ENCODE measurements at regions not wholly inside any gene's neighbourhood (a gene's known extent, or its start where the extent isn't known, plus 50 kb on each side); places are given as distances from the start of the nearest gene placed in this dataset.

- no TSS peak for BruUV-seq (replicated peaks)
Observed at GRCh38 chr3:22728406-22728805, 474.7 kb upstream of the UBE2E2 start.

More at GRCh38 chr3:22728406-22728805, 474.7 kb upstream of the UBE2E2 start:
- TF ChIP-seq MYC (IDR thresholded peaks at IDR 0.05; ENCODE audit: low read depth, low read length) (no peak), GATA2 (IDR thresholded peaks at IDR 0.05; ENCODE audit: insufficient read depth, insufficient read length, low read depth, low read length) (no peak), EZH2 (IDR thresholded peaks at IDR 0.05; ENCODE audit: borderline replicate concordance, low read depth, low read length, severe bottlenecking) (no peak), POLR2AphosphoS5 (IDR thresholded peaks at IDR 0.05; ENCODE audit: insufficient read depth, low read depth, low read length) (no peak), JUN (IDR thresholded peaks at IDR 0.05; ENCODE audit: borderline replicate concordance, insufficient read depth, insufficient read length, low read depth) (no peak), CTCF (IDR thresholded peaks at IDR 0.05; ENCODE audit: extremely low read depth in 1 of 2, insufficient read depth in 1 of 2, low read depth in 1 of 2, low read length in 2 of 2) (no peak), POLR2A (IDR thresholded peaks at IDR 0.05; ENCODE audit: low read depth, low read length) (no peak)
- Histone ChIP-seq H3K79me2 (ENCODE audit: control insufficient read depth, insufficient read depth, low read length) (no peaks in the 10 kb centered on the region), H4K20me1 (replicated peaks; ENCODE audit: control insufficient read depth, extremely low read depth, insufficient read depth, low read length) (no peaks in the 10 kb centered on the region), H3K4me3 (replicated peaks in 1 of 3; ENCODE audit: insufficient read depth in 1 of 3, low read depth in 1 of 3, low read length in 3 of 3) (no peak overlapping the region), H3K27ac (ENCODE audit: insufficient read depth, low read depth, low read length) (no peak overlapping the region), H3K9me3 (replicated peaks; ENCODE audit: control insufficient read depth, insufficient read depth, low read length) (peaks cover 3% of the 10 kb centered on the region), H2AFZ (ENCODE audit: low read depth, low read length) (no peak overlapping the region), H3K9me1 (replicated peaks; ENCODE audit: control insufficient read depth, extremely low read depth, insufficient read depth, low read length) (no peaks in the 10 kb centered on the region), H3K4me1 (ENCODE audit: control insufficient read depth, extremely low read depth, insufficient read depth, low read length) (no peaks in the 10 kb centered on the region), H3K9ac (replicated peaks; ENCODE audit: extremely low read depth, insufficient read depth, low read length) (no peak overlapping the region), H3K4me2 (ENCODE audit: insufficient read depth, low read length) (no peak overlapping the region), H3K36me3 (ENCODE audit: control insufficient read depth in 2 of 2, extremely low read depth in 1 of 2, insufficient read depth in 2 of 2, low read length in 2 of 2) (no peaks in the 10 kb centered on the region), H3K27me3 (ENCODE audit: control insufficient read depth in 2 of 2, insufficient read depth in 2 of 2, low read length in 2 of 2) (no peaks in the 10 kb centered on the region)
- no peak for DNase-seq (ENCODE audit: low read depth, low spot score)
- ChIA-PET POLR2A (no interaction called here), CTCF (no interaction called here)
- intact Hi-C loops (cut with micrococcal nuclease), result no loop called here
- dilution Hi-C loops (cut with MboI; ENCODE audit: extremely low pct_ligation_motif_present, low sequenced_read_pairs), result no loop called here
- FAIRE-seq, result no peak

All from endothelial cell of umbilical vein (primary cell).